Kidney (tissue), 13 donors: ENCODE measurements at regions not wholly inside any gene's neighbourhood (a gene's known extent, or its start where the extent isn't known, plus 50 kb on each side); places are given as distances from the start of the nearest gene placed in this dataset.
"Not testable (repeated sequence)": the region's sequence is repeated elsewhere in the genome, so short reads cannot be mapped to it uniquely, and the experiment has no call there.

Experiments used
- DNase-seq, 5 donors: peaks; one replicate each; pipeline ENCODE4 v3.0.0-alpha.2; 2013 to 2020
- FAIRE-seq: peaks from 2 replicates; lab custom pipeline; 2012; peaks lifted over from hg19 to GRCh38; lab: Jason Lieb, UNC
- H3K27ac ChIP-seq, 2 donors: one replicate each; pipeline ENCODE4 v1.7.0; 2013; ENCODE audit warnings: low read depth in 2 of 2, low read length in 2 of 2, inconsistent platforms in 1 of 2
- H3K27me3 ChIP-seq: one replicate; pipeline ENCODE4 v1.7.1; 2013; ENCODE audit warnings: low read length, inconsistent platforms; ENCODE audit not compliant: control insufficient read depth, insufficient read depth
- H3K36me3 ChIP-seq, 3 donors: one replicate each; pipeline versions ENCODE4 v1.7.0 to v1.7.1; 2013; ENCODE audit warnings: low read length in 3 of 3, control low read depth in 1 of 3, inconsistent platforms in 1 of 3; ENCODE audit not compliant: insufficient read depth in 3 of 3, control insufficient read depth in 2 of 3
- H3K4me1 ChIP-seq, 3 donors: one replicate each; pipeline versions ENCODE4 v1.7.0 to v1.7.1; 2013; ENCODE audit warnings: low read length in 3 of 3, inconsistent platforms in 1 of 3, low read depth in 1 of 3; ENCODE audit not compliant: control insufficient read depth in 2 of 3, insufficient read depth in 2 of 3
- H3K4me3 ChIP-seq, 3 donors: one replicate each; pipeline versions ENCODE4 v1.7.0 to v1.8.1; 2013; ENCODE audit warnings: low read length in 3 of 3, control low read depth in 1 of 3, inconsistent platforms in 1 of 3
- H3K9ac ChIP-seq, 3 donors: one replicate each; pipeline versions ENCODE4 v1.7.0 to v1.7.1; 2013; ENCODE audit warnings: low read length in 3 of 3, control low read depth in 1 of 3, inconsistent platforms in 1 of 3
- H3K9me3 ChIP-seq, 3 donors: one replicate each; pipeline versions ENCODE4 v1.7.0 to v1.7.1; 2013; ENCODE audit warnings: low read length in 3 of 3, control low read depth in 1 of 3, inconsistent platforms in 1 of 3; ENCODE audit not compliant: control insufficient read depth in 2 of 3, insufficient read depth in 1 of 3
- intact Hi-C: fragments of 100-400 bp; cut with DNase I; formaldehyde crosslinking; loops from one replicate; pipeline ENCODE4 v1.11.1; 2022
- TF ChIP-seq, protein P1 (sequence below): IDR thresholded peaks from 3 replicates; pipeline ENCODE4 v1.5.1; 2012; ENCODE audit warnings: mild to moderate bottlenecking, moderate library complexity, borderline replicate concordance; ENCODE audit not compliant: insufficient read depth; ENCODE audit errors: extremely low read depth
- donor health status: control.
- donor health status: control.
- donor health status: control.
- donor health status: control.
- donor health status: control.
- donor health status: DM: yes; HTN: yes; CAD: no.
- donor health status: Normal renal cell carcinoma (clear cell type).

DNA sequence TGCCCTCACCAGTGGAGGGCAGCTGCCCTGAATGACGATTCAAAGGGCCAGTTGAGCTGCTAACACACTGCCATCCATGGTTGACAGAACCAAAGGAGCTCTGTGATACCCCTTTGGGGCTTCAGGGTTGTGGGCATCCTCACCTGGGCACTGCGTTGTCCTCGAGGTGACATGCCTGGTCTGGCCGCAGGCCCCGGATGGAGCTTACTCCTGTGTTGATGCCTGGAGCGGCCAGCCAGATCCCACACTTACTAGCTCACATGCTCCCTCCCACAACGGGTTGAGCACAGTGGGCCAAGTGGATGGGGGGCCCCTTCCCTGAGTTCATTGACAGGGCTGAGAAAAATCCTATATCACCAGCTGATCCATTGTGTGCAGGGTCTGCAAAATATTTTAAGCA, 898.9 kb downstream of the TAF11L14 start:
- Histone ChIP-seq H3K36me3 (no peaks in the 10 kb centered on the region), H3K4me3 (no peak overlapping the region), H3K27ac (no peak overlapping the region), H3K9ac (no peak overlapping the region), H3K9me3 (no peaks in the 10 kb centered on the region), H3K27me3 (no peaks in the 10 kb centered on the region), H3K4me1 (no peaks in the 10 kb centered on the region)
- FAIRE-seq = no peak
- intact Hi-C loops = no loop called here
- DNase-seq = no peak
- TF ChIP-seq, protein P1, sequence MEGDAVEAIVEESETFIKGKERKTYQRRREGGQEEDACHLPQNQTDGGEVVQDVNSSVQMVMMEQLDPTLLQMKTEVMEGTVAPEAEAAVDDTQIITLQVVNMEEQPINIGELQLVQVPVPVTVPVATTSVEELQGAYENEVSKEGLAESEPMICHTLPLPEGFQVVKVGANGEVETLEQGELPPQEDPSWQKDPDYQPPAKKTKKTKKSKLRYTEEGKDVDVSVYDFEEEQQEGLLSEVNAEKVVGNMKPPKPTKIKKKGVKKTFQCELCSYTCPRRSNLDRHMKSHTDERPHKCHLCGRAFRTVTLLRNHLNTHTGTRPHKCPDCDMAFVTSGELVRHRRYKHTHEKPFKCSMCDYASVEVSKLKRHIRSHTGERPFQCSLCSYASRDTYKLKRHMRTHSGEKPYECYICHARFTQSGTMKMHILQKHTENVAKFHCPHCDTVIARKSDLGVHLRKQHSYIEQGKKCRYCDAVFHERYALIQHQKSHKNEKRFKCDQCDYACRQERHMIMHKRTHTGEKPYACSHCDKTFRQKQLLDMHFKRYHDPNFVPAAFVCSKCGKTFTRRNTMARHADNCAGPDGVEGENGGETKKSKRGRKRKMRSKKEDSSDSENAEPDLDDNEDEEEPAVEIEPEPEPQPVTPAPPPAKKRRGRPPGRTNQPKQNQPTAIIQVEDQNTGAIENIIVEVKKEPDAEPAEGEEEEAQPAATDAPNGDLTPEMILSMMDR = no peak

DNA sequence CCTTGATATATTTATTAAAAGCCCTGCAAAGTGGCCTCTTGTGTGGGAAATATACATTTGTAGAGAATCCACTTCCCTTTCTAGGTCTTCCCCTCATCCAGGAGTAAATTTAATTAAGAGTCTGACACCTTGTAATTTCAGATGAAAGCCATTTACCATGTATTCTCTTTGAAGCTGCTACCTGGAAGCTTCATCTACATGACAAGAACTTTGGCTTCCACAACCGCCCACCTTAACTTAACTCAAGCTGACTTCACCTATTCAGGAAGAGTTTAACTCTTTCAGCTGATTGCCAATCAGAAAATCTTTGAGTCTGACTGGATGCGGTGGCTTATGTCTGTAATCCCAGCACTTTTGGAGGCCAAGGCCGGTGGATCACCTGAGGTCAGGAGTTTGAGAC, 899.9 kb downstream of the TAF11L14 start:
- FAIRE-seq = no peak

DNA sequence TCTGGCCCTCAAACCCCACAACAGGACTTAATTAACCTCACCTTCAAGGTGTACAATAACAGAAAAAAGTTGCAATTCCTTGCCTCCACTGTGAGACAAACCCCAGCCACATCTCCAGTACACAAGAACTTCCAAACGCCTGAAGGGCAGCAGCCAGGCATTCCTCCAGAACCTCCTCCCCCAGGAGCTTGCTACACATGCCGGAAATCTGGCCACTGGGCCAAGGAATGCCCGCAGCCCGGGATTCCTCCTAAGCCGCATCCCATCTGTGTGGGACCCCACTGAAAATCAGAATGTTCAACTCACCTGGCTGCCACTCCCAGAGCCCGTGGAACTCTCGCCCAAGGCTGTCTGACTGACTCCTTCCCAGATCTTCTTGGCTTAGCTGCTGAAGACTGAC, 901.5 kb downstream of the TAF11L14 start:
- H3K27me3 ChIP-seq, H3K4me1 ChIP-seq, FAIRE-seq, H3K9me3 ChIP-seq, H3K36me3 ChIP-seq, H3K4me3 ChIP-seq, DNase-seq, H3K9ac ChIP-seq, H3K27ac ChIP-seq, intact Hi-C loops: not testable (repeated sequence)

More for the DNA sequence above, 899.9 kb downstream of the TAF11L14 start:
- TF ChIP-seq, protein P1 = no peak
- no peak overlapping the region for H3K4me3 ChIP-seq
- H3K27me3 ChIP-seq = no peaks in the 10 kb centered on the region
- DNase-seq = no peak
- no peak overlapping the region for H3K27ac ChIP-seq
- no peaks in the 10 kb centered on the region for H3K4me1 ChIP-seq
- H3K9ac ChIP-seq = no peak overlapping the region
- intact Hi-C loops = no loop called here
- H3K9me3 ChIP-seq = no peaks in the 10 kb centered on the region
- no peaks in the 10 kb centered on the region for H3K36me3 ChIP-seq

DNA sequence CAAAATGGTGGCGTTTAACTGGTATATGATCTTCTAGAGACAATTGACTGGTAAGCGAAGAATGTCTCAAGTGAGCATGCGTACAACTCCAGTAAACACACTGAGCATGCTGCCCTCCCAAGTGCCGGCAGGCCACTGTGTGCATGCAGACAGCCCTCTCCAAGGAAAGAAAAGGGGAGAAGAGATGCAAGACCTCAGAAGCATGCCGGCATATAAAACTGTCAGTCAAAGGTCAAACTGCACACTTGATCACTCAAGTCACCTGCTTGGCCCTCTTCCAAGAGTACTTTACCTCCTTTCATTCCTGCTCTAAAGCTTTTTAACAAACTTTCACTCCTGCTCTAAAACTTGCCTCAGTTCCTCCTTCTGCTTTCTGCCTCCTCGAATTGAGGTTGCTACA, 910.2 kb downstream of the TAF11L14 start:
- H3K36me3 ChIP-seq = no peaks in the 10 kb centered on the region
- no peak overlapping the region for H3K9ac ChIP-seq
- no peaks in the 10 kb centered on the region for H3K27me3 ChIP-seq
- intact Hi-C loops = no loop called here
- no peaks in the 10 kb centered on the region for H3K4me1 ChIP-seq
- no peak overlapping the region for H3K4me3 ChIP-seq
- FAIRE-seq (no peak), DNase-seq (peak in 3 of 5 donors; percentile 25 to 44 (median 27))
- no peak overlapping the region for H3K27ac ChIP-seq
- peaks cover 0 to 11% (median 0%) of the 10 kb centered on the region in 3 donors for H3K9me3 ChIP-seq
- TF ChIP-seq, protein P1 = no peak
